ENCODE measurements at regions not wholly inside any gene's neighbourhood (a gene's known extent, or its start where the extent isn't known, plus 50 kb on each side); places are given as distances from the start of the nearest gene placed in this dataset.

GRCh38 chr5:158388021-158388420 is 529.1 kb upstream of the CLINT1 start:
- ATAC-seq (ENCODE audit: low FRiP score in 2 of 2): no peak
- DNase-seq: no peak
- TF ChIP-seq POLR2AphosphoS5 (IDR thresholded peaks at IDR 0.05) (no peak), EP300 (IDR thresholded peaks at IDR 0.05) (no peak), POLR2A (IDR thresholded peaks at IDR 0.05) (no peak), CTCF (IDR thresholded peaks at IDR 0.05) (no peak)
- no peaks in the 10 kb centered on the region for H3K36me3 ChIP-seq
- H3K27me3 ChIP-seq: no peaks in the 10 kb centered on the region
- peaks cover 0 to 6% (median 2%) of the 10 kb centered on the region in 4 donors for H3K4me1 ChIP-seq
- no peak overlapping the region for H3K27ac ChIP-seq
- 85 to 89% methylated on average over 9 of the region's 9 CpGs for WGBS, 2 donors
- H3K9me3 ChIP-seq: peaks cover 0 to 5% (median 0%) of the 10 kb centered on the region in 4 donors
- no peak overlapping the region for H3K4me3 ChIP-seq

GRCh38 chr5:158387499-158387898 is 528.6 kb upstream of the CLINT1 start:
- 47 to 50% methylated on average over 1 of the region's 1 CpG for WGBS, 2 donors
- H3K27me3 ChIP-seq: no peaks in the 10 kb centered on the region
- H3K4me1 ChIP-seq: peaks cover 0 to 11% (median 6%) of the 10 kb centered on the region in 4 donors
- H3K36me3 ChIP-seq: no peaks in the 10 kb centered on the region
- no peak for ATAC-seq (ENCODE audit: low FRiP score in 2 of 2)
- H3K4me3 ChIP-seq: no peak overlapping the region
- no peak overlapping the region for H3K27ac ChIP-seq
- DNase-seq: no peak
- H3K9me3 ChIP-seq: peaks cover 0 to 5% (median 0%) of the 10 kb centered on the region in 4 donors
- TF ChIP-seq POLR2AphosphoS5 (IDR thresholded peaks at IDR 0.05) (no peak), CTCF (IDR thresholded peaks at IDR 0.05) (no peak), EP300 (IDR thresholded peaks at IDR 0.05) (no peak), POLR2A (IDR thresholded peaks at IDR 0.05) (no peak)

GRCh38 chr5:158385982-158386381 is 527.0 kb upstream of the CLINT1 start:
- H3K27me3 ChIP-seq: no peaks in the 10 kb centered on the region
- peaks cover 2 to 11% (median 9%) of the 10 kb centered on the region in 4 donors for H3K4me1 ChIP-seq
- TF ChIP-seq POLR2AphosphoS5 (IDR thresholded peaks at IDR 0.05) (no peak), POLR2A (IDR thresholded peaks at IDR 0.05) (no peak), EP300 (IDR thresholded peaks at IDR 0.05) (no peak), CTCF (IDR thresholded peaks at IDR 0.05) (no peak)
- H3K9me3 ChIP-seq: peaks cover 0 to 5% (median 0%) of the 10 kb centered on the region in 4 donors
- no peak for DNase-seq
- ATAC-seq (ENCODE audit: low FRiP score in 2 of 2): no peak
- no peak overlapping the region for H3K4me3 ChIP-seq
- 76 to 87% methylated on average over 3 of the region's 3 CpGs for WGBS, 2 donors
- H3K36me3 ChIP-seq: no peaks in the 10 kb centered on the region
- no peak overlapping the region for H3K27ac ChIP-seq

- H3K27me3 ChIP-seq: no peaks in the 10 kb centered on the region
- 25 to 38% methylated on average over 1 of the region's 1 CpG for WGBS, 2 donors
- peaks cover 2 to 11% (median 9%) of the 10 kb centered on the region in 4 donors for H3K4me1 ChIP-seq
- TF ChIP-seq CTCF (IDR thresholded peaks at IDR 0.05) (no peak), EP300 (IDR thresholded peaks at IDR 0.05) (no peak), POLR2AphosphoS5 (IDR thresholded peaks at IDR 0.05) (peak in 1 of 2 donors; percentile 11)
- no peak overlapping the region for H3K27ac ChIP-seq
- peaks cover 0 to 5% (median 0%) of the 10 kb centered on the region in 4 donors for H3K9me3 ChIP-seq
- DNase-seq (no peak), ATAC-seq (ENCODE audit: low FRiP score in 2 of 2) (peak in 1 of 2 donors; percentile 80)
- no peaks in the 10 kb centered on the region for H3K36me3 ChIP-seq
- H3K4me3 ChIP-seq: no peak overlapping the region
These were observed 525.9 kb upstream of the CLINT1 start for GRCh38 chr5:158384535-158385481.
